ENCODE measurements at regions not wholly inside any gene's neighbourhood (a gene's known extent, or its start where the extent isn't known, plus 50 kb on each side); places are given as distances from the start of the nearest gene placed in this dataset.

DNA sequence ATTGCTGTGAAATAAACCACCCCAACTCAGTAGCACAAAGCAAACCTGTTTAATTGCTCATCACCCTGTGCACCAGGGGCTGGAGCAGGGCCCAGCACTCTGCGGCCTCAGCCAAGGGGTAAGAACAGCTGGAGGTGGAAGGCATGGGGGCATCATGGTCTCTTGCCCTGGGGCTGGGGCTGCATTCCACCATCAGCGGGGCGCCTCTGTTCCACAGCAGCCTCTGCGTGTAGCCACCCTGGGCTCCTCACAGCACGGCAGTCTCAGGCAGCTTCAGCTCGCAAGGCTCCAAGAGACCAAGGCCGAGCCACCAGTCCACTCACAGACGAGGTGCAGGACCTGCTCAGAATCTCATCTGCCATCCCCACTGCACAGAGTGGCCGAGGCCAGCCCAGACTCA is 630.7 kb downstream of the TBC1D22A start:
- H3K4me1 Mint-ChIP-seq, result no peaks in the 10 kb centered on the region
- no peaks in the 10 kb centered on the region for H3K27me3 ChIP-seq (ENCODE audit: insufficient read depth)
- H3K27ac ChIP-seq (ENCODE audit: low read depth), result no peak overlapping the region
- ATAC-seq, result no peak
- DNase-seq (ENCODE audit: low spot score), result no peak
- H3K4me3 Mint-ChIP-seq, result no peak overlapping the region
- H3K36me3 Mint-ChIP-seq (ENCODE audit: low read depth), result peaks cover 33% of the 10 kb centered on the region
- no peak overlapping the region for H2AFZ ChIP-seq
- no peak overlapping the region for H3K4me2 ChIP-seq
- H4K20me1 ChIP-seq (replicated peaks; ENCODE audit: insufficient read depth), result no peaks in the 10 kb centered on the region
- H3K36me3 ChIP-seq (ENCODE audit: insufficient read depth), result no peaks in the 10 kb centered on the region
- H3K27ac Mint-ChIP-seq, result no peak overlapping the region
- H3K4me3 ChIP-seq, result no peak overlapping the region
- H3K79me2 ChIP-seq (replicated peaks; ENCODE audit: insufficient read depth), result no peaks in the 10 kb centered on the region
- no peaks in the 10 kb centered on the region for H3F3A ChIP-seq (replicated peaks; ENCODE audit: low read depth)
- TF ChIP-seq ZNF114 (CRISPR knock-in tag; IDR thresholded peaks at IDR 0.05), result no peak
- no peak for TF ChIP-seq EZH2phosphoT487 (IDR thresholded peaks at IDR 0.05; ENCODE audit: unreplicated experiment)
- no peak for TF ChIP-seq STAT1 (IDR thresholded peaks at IDR 0.05; ENCODE audit: unreplicated experiment)
- TF ChIP-seq, protein P1, sequence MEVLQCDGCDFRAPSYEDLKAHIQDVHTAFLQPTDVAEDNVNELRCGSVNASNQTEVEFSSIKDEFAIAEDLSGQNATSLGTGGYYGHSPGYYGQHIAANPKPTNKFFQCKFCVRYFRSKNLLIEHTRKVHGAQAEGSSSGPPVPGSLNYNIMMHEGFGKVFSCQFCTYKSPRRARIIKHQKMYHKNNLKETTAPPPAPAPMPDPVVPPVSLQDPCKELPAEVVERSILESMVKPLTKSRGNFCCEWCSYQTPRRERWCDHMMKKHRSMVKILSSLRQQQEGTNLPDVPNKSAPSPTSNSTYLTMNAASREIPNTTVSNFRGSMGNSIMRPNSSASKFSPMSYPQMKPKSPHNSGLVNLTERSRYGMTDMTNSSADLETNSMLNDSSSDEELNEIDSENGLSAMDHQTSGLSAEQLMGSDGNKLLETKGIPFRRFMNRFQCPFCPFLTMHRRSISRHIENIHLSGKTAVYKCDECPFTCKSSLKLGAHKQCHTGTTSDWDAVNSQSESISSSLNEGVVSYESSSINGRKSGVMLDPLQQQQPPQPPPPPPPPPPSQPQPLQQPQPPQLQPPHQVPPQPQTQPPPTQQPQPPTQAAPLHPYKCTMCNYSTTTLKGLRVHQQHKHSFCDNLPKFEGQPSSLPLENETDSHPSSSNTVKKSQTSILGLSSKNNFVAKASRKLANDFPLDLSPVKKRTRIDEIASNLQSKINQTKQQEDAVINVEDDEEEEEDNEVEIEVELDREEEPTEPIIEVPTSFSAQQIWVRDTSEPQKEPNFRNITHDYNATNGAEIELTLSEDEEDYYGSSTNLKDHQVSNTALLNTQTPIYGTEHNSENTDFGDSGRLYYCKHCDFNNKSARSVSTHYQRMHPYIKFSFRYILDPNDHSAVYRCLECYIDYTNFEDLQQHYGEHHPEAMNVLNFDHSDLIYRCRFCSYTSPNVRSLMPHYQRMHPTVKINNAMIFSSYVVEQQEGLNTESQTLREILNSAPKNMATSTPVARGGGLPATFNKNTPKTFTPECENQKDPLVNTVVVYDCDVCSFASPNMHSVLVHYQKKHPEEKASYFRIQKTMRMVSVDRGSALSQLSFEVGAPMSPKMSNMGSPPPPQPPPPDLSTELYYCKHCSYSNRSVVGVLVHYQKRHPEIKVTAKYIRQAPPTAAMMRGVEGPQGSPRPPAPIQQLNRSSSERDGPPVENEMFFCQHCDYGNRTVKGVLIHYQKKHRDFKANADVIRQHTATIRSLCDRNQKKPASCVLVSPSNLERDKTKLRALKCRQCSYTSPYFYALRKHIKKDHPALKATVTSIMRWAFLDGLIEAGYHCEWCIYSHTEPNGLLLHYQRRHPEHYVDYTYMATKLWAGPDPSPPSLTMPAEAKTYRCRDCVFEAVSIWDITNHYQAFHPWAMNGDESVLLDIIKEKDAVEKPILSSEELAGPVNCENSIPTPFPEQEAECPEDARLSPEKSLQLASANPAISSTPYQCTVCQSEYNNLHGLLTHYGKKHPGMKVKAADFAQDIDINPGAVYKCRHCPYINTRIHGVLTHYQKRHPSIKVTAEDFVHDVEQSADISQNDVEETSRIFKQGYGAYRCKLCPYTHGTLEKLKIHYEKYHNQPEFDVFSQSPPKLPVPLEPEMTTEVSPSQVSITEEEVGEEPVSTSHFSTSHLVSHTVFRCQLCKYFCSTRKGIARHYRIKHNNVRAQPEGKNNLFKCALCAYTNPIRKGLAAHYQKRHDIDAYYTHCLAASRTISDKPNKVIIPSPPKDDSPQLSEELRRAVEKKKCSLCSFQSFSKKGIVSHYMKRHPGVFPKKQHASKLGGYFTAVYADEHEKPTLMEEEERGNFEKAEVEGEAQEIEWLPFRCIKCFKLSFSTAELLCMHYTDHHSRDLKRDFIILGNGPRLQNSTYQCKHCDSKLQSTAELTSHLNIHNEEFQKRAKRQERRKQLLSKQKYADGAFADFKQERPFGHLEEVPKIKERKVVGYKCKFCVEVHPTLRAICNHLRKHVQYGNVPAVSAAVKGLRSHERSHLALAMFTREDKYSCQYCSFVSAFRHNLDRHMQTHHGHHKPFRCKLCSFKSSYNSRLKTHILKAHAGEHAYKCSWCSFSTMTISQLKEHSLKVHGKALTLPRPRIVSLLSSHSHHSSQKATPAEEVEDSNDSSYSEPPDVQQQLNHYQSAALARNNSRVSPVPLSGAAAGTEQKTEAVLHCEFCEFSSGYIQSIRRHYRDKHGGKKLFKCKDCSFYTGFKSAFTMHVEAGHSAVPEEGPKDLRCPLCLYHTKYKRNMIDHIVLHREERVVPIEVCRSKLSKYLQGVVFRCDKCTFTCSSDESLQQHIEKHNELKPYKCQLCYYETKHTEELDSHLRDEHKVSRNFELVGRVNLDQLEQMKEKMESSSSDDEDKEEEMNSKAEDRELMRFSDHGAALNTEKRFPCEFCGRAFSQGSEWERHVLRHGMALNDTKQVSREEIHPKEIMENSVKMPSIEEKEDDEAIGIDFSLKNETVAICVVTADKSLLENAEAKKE (CRISPR knock-in tag; IDR thresholded peaks at IDR 0.05), result no peak
- TF ChIP-seq EZH2 (IDR thresholded peaks at IDR 0.05; ENCODE audit: low read depth, unreplicated experiment), result no peak
- no peak for TF ChIP-seq NANOG (IDR thresholded peaks at IDR 0.05; ENCODE audit: borderline replicate concordance)
- TF ChIP-seq, protein P2, sequence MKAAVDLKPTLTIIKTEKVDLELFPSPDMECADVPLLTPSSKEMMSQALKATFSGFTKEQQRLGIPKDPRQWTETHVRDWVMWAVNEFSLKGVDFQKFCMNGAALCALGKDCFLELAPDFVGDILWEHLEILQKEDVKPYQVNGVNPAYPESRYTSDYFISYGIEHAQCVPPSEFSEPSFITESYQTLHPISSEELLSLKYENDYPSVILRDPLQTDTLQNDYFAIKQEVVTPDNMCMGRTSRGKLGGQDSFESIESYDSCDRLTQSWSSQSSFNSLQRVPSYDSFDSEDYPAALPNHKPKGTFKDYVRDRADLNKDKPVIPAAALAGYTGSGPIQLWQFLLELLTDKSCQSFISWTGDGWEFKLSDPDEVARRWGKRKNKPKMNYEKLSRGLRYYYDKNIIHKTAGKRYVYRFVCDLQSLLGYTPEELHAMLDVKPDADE (IDR thresholded peaks at IDR 0.05), result no peak
- TF ChIP-seq ZNF331 (CRISPR knock-in tag; IDR thresholded peaks at IDR 0.05; ENCODE audit: low read depth), result no peak
- no peak for TF ChIP-seq CREB1 (CRISPR knock-in tag; IDR thresholded peaks at IDR 0.05; ENCODE audit: low read depth)
- TF ChIP-seq, protein P3, sequence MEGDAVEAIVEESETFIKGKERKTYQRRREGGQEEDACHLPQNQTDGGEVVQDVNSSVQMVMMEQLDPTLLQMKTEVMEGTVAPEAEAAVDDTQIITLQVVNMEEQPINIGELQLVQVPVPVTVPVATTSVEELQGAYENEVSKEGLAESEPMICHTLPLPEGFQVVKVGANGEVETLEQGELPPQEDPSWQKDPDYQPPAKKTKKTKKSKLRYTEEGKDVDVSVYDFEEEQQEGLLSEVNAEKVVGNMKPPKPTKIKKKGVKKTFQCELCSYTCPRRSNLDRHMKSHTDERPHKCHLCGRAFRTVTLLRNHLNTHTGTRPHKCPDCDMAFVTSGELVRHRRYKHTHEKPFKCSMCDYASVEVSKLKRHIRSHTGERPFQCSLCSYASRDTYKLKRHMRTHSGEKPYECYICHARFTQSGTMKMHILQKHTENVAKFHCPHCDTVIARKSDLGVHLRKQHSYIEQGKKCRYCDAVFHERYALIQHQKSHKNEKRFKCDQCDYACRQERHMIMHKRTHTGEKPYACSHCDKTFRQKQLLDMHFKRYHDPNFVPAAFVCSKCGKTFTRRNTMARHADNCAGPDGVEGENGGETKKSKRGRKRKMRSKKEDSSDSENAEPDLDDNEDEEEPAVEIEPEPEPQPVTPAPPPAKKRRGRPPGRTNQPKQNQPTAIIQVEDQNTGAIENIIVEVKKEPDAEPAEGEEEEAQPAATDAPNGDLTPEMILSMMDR (conservative IDR thresholded peaks at IDR 0.05; ENCODE audit: low read depth in 2 of 2), result no peak
- TF ChIP-seq POLR2AphosphoS5 (IDR thresholded peaks at IDR 0.05; ENCODE audit: low read depth), result no peak
- no peak for TF ChIP-seq JUNB (IDR thresholded peaks at IDR 0.05; ENCODE audit: unreplicated experiment)
- TF ChIP-seq, protein P4, sequence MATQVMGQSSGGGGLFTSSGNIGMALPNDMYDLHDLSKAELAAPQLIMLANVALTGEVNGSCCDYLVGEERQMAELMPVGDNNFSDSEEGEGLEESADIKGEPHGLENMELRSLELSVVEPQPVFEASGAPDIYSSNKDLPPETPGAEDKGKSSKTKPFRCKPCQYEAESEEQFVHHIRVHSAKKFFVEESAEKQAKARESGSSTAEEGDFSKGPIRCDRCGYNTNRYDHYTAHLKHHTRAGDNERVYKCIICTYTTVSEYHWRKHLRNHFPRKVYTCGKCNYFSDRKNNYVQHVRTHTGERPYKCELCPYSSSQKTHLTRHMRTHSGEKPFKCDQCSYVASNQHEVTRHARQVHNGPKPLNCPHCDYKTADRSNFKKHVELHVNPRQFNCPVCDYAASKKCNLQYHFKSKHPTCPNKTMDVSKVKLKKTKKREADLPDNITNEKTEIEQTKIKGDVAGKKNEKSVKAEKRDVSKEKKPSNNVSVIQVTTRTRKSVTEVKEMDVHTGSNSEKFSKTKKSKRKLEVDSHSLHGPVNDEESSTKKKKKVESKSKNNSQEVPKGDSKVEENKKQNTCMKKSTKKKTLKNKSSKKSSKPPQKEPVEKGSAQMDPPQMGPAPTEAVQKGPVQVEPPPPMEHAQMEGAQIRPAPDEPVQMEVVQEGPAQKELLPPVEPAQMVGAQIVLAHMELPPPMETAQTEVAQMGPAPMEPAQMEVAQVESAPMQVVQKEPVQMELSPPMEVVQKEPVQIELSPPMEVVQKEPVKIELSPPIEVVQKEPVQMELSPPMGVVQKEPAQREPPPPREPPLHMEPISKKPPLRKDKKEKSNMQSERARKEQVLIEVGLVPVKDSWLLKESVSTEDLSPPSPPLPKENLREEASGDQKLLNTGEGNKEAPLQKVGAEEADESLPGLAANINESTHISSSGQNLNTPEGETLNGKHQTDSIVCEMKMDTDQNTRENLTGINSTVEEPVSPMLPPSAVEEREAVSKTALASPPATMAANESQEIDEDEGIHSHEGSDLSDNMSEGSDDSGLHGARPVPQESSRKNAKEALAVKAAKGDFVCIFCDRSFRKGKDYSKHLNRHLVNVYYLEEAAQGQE (IDR thresholded peaks at IDR 0.05; ENCODE audit: unreplicated experiment), result no peak
- H3K4me1 ChIP-seq (ENCODE audit: insufficient read depth), result no peaks in the 10 kb centered on the region
- H3K9me2 ChIP-seq (ENCODE audit: insufficient read depth), result no peaks in the 10 kb centered on the region
- H3K9me3 Mint-ChIP-seq, result peaks cover 32% of the 10 kb centered on the region
- peaks cover 17% of the 10 kb centered on the region for H3K27me3 Mint-ChIP-seq (ENCODE audit: insufficient read depth, low read depth, poor library complexity)

Measured in GM23338 (cell line).